GM12878 (cell line): ENCODE measurements at regions not wholly inside any gene's neighbourhood (a gene's known extent, or its start where the extent isn't known, plus 50 kb on each side); places are given as distances from the start of the nearest gene placed in this dataset.

Experiments
- ATF7 ChIP-seq: fragments of 450-650 bp; IDR thresholded peaks from 2 replicates; pipeline ENCODE4 v1.6.1; 2016; ENCODE audit warnings: low read depth, mild to moderate bottlenecking
- E2F4 ChIP-seq: IDR thresholded peaks from 2 replicates; pipeline ENCODE4 v1.6.1; 2012; ENCODE audit warnings: low read depth, low read length, improper control_type of control experiment
- FOXM1 ChIP-seq: IDR thresholded peaks from 2 replicates; pipeline ENCODE4 v1.6.1; 2012; ENCODE audit warnings: low read depth, mild to moderate bottlenecking, inconsistent platforms, low read length, moderate library complexity
- IKZF1 ChIP-seq: fragments of 450-650 bp; conservative IDR thresholded peaks from 2 replicates; pipeline ENCODE4 v1.6.1; 2017; ENCODE audit warnings: antibody characterized with exemption, mild to moderate bottlenecking
- KAT2A ChIP-seq: conservative IDR thresholded peaks from 2 replicates; pipeline ENCODE4 v1.6.1; 2011; ENCODE audit warnings: low read depth, low read length; ENCODE audit not compliant: control insufficient read depth
- KDM1A ChIP-seq: fragments of 200-600 bp; sonication (generic); IDR thresholded peaks from 2 replicates; pipeline ENCODE4 v1.6.1; 2016; ENCODE audit warnings: borderline replicate concordance
- NFYB ChIP-seq: IDR thresholded peaks from 2 replicates; pipeline ENCODE4 v1.6.1; 2011; ENCODE audit warnings: low read depth, mild to moderate bottlenecking, low read length, improper control_type of control experiment, moderate library complexity; ENCODE audit not compliant: insufficient read depth
- POLR2AphosphoS2 ChIP-seq: IDR thresholded peaks from 2 replicates; pipeline ENCODE4 v1.6.1; 2011; ENCODE audit warnings: low read depth, mild to moderate bottlenecking, low read length, improper control_type of control experiment, moderate library complexity
- PRDM15 ChIP-seq: fragments of 450-650 bp; formaldehyde crosslinking; IDR thresholded peaks from 2 replicates; pipeline ENCODE4 v1.4.0; 2020; ENCODE audit warnings: mild to moderate bottlenecking, moderate library complexity
- RAD21 ChIP-seq: IDR thresholded peaks from 2 replicates; pipeline ENCODE4 v1.6.1; 2011; ENCODE audit warnings: mild to moderate bottlenecking, low read depth, low read length, moderate library complexity; ENCODE audit not compliant: insufficient read depth
- SIN3A ChIP-seq: IDR thresholded peaks from 2 replicates; pipeline ENCODE4 v1.6.1; 2012; ENCODE audit warnings: low read depth, low read length, improper control_type of control experiment
- TCF7 ChIP-seq: IDR thresholded peaks from 2 replicates; pipeline ENCODE4 v1.6.1; 2014; ENCODE audit warnings: antibody characterized with exemption, borderline replicate concordance
- ZSCAN29 ChIP-seq: fragments of 450-650 bp; IDR thresholded peaks from 2 replicates; pipeline ENCODE4 v1.6.1; 2017; ENCODE audit warnings: mild to moderate bottlenecking, moderate library complexity
- TF ChIP-seq, protein P1 (sequence below): fragments of 450-650 bp; IDR thresholded peaks from 2 replicates; pipeline ENCODE4 v1.6.1; 2018; ENCODE audit warnings: mild to moderate bottlenecking, low read depth, moderate library complexity; ENCODE audit not compliant: partially characterized antibody
- TF ChIP-seq, protein P2 (sequence below): IDR thresholded peaks from 2 replicates; pipeline ENCODE4 v1.6.1; 2012; ENCODE audit warnings: low read depth, low read length, improper control_type of control experiment
- TF ChIP-seq, protein P3 (sequence below): fragments of 150-350 bp; IDR thresholded peaks from 2 replicates; pipeline ENCODE4 v1.6.1; 2014; ENCODE audit warnings: mild to moderate bottlenecking, low read depth, low read length

DNA sequence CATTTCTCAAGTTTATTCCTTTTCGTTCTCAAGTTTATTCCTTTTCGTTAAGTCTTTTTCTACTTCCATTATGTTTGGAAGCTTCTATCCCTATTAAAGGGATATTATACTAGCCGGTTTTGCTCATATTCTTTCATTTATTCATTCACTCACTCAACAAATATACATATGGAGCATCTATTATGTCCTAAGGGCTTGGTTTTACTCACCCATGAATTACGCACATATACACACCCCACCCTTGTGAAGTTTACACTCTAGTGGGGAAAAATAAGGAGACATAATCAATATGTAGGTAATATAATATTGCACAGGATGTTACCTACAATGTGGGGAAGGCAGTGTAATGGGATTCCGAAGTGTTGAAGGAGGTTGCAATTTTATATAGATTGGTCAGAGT, 90.5 kb downstream of the ACTL7B start (continued):
- no peak for TF ChIP-seq PRDM15 (CRISPR knock-in tag)
- TF ChIP-seq TCF7 = no peak
- TF ChIP-seq FOXM1 = no peak
- TF ChIP-seq, protein P1, sequence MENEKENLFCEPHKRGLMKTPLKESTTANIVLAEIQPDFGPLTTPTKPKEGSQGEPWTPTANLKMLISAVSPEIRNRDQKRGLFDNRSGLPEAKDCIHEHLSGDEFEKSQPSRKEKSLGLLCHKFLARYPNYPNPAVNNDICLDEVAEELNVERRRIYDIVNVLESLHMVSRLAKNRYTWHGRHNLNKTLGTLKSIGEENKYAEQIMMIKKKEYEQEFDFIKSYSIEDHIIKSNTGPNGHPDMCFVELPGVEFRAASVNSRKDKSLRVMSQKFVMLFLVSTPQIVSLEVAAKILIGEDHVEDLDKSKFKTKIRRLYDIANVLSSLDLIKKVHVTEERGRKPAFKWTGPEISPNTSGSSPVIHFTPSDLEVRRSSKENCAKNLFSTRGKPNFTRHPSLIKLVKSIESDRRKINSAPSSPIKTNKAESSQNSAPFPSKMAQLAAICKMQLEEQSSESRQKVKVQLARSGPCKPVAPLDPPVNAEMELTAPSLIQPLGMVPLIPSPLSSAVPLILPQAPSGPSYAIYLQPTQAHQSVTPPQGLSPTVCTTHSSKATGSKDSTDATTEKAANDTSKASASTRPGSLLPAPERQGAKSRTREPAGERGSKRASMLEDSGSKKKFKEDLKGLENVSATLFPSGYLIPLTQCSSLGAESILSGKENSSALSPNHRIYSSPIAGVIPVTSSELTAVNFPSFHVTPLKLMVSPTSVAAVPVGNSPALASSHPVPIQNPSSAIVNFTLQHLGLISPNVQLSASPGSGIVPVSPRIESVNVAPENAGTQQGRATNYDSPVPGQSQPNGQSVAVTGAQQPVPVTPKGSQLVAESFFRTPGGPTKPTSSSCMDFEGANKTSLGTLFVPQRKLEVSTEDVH = no peak
- TF ChIP-seq, protein P2, sequence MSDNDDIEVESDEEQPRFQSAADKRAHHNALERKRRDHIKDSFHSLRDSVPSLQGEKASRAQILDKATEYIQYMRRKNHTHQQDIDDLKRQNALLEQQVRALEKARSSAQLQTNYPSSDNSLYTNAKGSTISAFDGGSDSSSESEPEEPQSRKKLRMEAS = no peak
- TF ChIP-seq, protein P3, sequence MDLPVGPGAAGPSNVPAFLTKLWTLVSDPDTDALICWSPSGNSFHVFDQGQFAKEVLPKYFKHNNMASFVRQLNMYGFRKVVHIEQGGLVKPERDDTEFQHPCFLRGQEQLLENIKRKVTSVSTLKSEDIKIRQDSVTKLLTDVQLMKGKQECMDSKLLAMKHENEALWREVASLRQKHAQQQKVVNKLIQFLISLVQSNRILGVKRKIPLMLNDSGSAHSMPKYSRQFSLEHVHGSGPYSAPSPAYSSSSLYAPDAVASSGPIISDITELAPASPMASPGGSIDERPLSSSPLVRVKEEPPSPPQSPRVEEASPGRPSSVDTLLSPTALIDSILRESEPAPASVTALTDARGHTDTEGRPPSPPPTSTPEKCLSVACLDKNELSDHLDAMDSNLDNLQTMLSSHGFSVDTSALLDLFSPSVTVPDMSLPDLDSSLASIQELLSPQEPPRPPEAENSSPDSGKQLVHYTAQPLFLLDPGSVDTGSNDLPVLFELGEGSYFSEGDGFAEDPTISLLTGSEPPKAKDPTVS = no peak
- TF ChIP-seq POLR2AphosphoS2 = no peak
- no peak for TF ChIP-seq E2F4
- no peak for TF ChIP-seq SIN3A
- TF ChIP-seq NFYB = no peak
- no peak for TF ChIP-seq KDM1A
- no peak for TF ChIP-seq RAD21
- no peak for TF ChIP-seq ATF7
- TF ChIP-seq IKZF1 = no peak
- TF ChIP-seq ZSCAN29 = no peak
- TF ChIP-seq KAT2A = no peak
